DLD1 (cell line): ENCODE measurements at regions not wholly inside any gene's neighbourhood (a gene's known extent, or its start where the extent isn't known, plus 50 kb on each side); places are given as distances from the start of the nearest gene placed in this dataset.

Experiments
- in situ Hi-C: cut with HindIII; loops from 2 replicates; pipeline ENCODE4 v1.10.0; 2017; ENCODE audit warnings: low sequenced_read_pairs

- in situ Hi-C loops: no loop called here
Measured at GRCh38 chr3:10758304-10759037, 57.6 kb upstream of the SLC6A11 start.

GRCh38 chr3:10759495-10759894 lies 56.5 kb upstream of the SLC6A11 start:
- in situ Hi-C loops: no loop called here

- in situ Hi-C loops: no loop called here
Measured at GRCh38 chr3:10760199-10760598, 55.8 kb upstream of the SLC6A11 start.

- in situ Hi-C loops: no loop called here
Measured at GRCh38 chr3:10761583-10761982, 54.4 kb upstream of the SLC6A11 start.

- in situ Hi-C loops: no loop called here
Measured at GRCh38 chr3:10762116-10762515, 53.9 kb upstream of the SLC6A11 start.

GRCh38 chr3:10762611-10763247 lies 53.3 kb upstream of the SLC6A11 start:
- in situ Hi-C loops: no loop called here

- in situ Hi-C loops: no loop called here
Measured at GRCh38 chr3:10763248-10763620, 52.8 kb upstream of the SLC6A11 start.

GRCh38 chr3:10763817-10764258 lies 52.2 kb upstream of the SLC6A11 start:
- in situ Hi-C loops: no loop called here

- in situ Hi-C loops: no loop called here
Measured at GRCh38 chr3:10764259-10765051, 51.6 kb upstream of the SLC6A11 start.

- in situ Hi-C loops: no loop called here
Measured at GRCh38 chr3:10766049-10766705, 49.9 kb upstream of the SLC6A11 start.
